22Rv1 (cell line): ENCODE measurements at regions not wholly inside any gene's neighbourhood (a gene's known extent, or its start where the extent isn't known, plus 50 kb on each side); places are given as distances from the start of the nearest gene placed in this dataset.

Source experiments
- H3K27ac ChIP-seq: fragments of 450-650 bp; 2 replicates; pipeline ENCODE4 v1.5.1; 2017
- ZFX ChIP-seq: fragments of 450-650 bp; IDR thresholded peaks from 2 replicates; pipeline ENCODE4 v1.6.1; 2017; ENCODE audit warnings: antibody characterized with exemption, borderline replicate concordance
- TF ChIP-seq, protein P1 (sequence below): fragments of 450-650 bp; IDR thresholded peaks from 2 replicates; pipeline ENCODE4 v1.5.1; 2017; ENCODE audit warnings: mild to moderate bottlenecking

DNA sequence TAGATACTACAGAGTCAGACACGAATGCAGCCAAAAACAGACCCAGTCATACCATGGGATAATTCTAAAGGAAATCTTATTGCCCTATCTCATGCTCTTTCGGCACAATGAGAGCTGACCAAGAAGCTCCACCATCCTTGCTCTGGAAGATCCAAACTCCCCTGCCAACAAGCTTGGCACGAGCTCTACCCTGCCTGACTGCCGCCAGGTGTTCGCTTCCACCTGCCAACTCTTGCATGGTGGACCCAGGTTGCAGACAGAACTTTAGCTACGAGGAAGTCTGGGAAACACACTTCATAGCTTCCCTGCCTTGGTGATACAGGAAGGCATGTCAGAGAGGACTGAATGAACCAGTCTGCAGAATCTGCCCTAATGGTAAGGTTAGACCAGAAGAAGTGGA is 355.0 kb downstream of the DRD1 start:
- H3K27ac ChIP-seq: no peak overlapping the region
- TF ChIP-seq ZFX: no peak
- TF ChIP-seq, protein P1, sequence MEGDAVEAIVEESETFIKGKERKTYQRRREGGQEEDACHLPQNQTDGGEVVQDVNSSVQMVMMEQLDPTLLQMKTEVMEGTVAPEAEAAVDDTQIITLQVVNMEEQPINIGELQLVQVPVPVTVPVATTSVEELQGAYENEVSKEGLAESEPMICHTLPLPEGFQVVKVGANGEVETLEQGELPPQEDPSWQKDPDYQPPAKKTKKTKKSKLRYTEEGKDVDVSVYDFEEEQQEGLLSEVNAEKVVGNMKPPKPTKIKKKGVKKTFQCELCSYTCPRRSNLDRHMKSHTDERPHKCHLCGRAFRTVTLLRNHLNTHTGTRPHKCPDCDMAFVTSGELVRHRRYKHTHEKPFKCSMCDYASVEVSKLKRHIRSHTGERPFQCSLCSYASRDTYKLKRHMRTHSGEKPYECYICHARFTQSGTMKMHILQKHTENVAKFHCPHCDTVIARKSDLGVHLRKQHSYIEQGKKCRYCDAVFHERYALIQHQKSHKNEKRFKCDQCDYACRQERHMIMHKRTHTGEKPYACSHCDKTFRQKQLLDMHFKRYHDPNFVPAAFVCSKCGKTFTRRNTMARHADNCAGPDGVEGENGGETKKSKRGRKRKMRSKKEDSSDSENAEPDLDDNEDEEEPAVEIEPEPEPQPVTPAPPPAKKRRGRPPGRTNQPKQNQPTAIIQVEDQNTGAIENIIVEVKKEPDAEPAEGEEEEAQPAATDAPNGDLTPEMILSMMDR: no peak

DNA sequence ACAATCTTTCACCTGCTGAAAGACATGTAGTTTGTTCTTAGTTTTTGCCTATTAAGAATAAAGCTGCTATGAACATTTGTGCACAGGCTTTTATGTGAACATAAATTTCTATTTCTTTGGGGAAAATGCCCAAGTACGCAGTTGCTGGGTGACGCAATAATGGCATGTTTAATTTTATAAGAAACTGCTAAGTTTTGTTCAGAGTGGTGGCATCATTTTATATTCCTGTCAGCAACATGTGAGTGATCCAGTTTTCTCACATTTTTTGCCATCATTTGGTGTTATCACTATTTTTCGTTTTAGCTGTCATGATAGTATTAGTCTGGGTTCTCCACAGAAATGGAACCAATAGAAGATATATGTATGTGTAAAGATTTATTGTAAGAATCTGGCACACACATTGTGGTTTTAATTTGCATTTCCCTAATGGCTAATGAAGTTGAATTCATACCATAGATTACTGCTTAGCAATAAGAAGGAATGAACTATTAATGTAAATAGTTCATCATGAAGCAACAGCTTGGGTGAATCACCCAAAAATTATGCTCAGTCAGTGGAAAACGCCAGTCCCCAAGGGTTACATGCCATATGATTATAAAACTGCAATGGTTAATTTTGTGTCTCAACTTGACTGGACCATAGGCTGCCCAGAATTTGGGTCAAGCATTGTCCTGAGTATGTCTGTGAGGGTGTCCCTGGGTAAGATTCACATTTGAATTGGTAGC is 358.6 kb downstream of the MSX2 start:
- H3K27ac ChIP-seq: no peak overlapping the region
- TF ChIP-seq, protein P1: no peak
- no peak for TF ChIP-seq ZFX

DNA sequence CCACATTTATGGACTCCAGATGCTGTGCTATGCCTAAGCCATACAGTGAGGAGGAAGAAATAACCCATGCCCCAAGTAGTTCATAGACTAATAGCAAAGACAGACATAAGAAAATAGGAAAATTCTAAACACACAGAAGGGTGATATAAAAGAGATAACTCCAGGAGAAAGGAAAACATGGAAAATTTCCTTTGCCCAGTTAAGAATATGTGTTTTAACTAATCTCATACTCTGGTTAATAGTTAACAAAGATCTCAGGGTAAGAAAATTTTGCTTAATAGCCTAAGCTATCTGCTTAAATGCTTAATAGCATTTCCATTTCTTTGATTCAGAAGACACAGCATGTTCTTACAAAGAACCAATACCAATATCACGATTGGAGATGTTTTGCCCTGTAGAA is 358.0 kb downstream of the MSX2 start:
- no peak overlapping the region for H3K27ac ChIP-seq
- TF ChIP-seq, protein P1: no peak

DNA sequence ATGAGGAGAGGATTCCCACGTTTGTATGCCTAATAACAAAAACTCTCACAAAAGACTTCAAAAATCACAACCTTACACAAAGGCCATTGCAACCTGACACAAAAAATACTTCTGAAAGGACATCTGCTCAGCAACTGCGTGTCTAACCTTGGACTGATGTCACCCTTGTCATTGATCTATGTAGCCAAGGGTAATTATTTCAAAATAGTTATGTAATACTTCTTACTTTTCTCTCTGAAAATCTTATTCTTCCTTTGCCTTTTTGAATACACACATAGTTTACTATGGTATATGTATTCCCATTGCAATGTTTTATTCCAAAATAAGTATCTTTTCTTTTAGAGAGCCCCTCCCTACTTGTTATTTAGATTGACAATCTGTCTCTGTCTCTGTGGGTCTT is 355.3 kb downstream of the MSX2 start:
- H3K27ac ChIP-seq: no peak overlapping the region
- TF ChIP-seq, protein P1: no peak

DNA sequence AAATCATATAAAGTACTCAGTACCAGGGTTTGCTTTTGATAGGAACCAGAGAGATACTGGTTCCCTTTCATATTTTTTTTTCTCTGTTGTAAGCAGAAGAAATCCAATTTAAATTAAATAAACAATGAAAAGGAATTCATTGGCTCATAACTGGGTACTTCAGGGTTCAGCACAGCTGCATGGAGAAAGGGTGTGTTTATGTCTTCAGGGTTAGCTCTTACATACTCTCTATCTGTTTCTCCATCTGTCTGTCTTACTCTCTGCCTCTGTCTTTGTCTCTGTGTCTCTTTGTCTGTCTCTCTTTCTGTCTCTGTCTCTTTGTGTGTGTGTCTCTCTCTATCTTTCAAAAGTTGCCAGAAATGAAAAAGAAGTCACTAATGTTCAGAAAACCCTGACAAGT is 345.9 kb downstream of the MSX2 start:
- TF ChIP-seq ZFX: no peak
- TF ChIP-seq, protein P1: no peak
- H3K27ac ChIP-seq: no peak overlapping the region

DNA sequence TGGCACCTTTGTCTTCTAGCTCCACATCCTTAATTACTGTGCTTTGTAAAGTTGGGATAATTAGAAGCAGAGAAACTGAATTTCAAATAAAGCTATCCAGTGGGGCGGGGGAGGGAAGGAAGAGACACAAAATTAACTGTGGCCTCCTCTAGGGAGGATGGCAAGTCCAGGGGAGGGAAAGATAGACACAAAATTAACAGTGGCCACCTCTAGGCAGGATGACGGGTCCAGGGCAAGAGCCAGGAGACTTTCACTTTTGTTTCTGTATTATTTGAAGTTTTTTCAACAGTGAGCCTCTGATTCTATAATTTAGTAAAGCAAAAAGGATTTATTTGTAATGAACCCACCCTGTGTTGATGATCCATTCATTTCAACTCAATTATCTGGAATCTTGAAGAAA is 335.9 kb downstream of the MSX2 start:
- TF ChIP-seq ZFX: no peak
- TF ChIP-seq, protein P1: no peak
- no peak overlapping the region for H3K27ac ChIP-seq

DNA sequence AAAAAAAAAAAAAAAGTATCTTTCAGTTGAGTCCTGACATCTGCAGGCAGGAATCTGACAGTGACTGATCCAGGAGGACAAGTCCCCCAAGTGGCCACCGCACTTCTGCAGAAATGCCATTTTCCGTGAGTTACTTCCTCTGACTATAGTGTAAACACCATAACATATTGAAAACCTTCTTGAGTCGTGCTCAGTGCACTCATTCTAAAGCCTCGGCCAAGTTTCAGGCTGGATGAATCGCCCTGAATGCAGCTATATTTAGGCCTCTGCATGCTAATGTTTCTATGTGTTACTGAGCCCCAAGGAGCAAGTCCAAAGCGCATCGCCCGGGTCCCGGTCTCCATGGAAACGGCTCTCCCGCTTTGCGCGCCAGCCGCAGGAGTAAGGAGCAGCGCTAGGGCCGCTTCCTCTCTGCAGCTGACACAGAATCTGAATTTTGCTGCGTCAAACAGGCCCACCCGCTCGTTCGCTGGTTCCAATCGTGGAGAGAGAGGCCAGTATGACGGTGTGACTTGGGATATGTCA is 335.4 kb downstream of the MSX2 start:
- TF ChIP-seq, protein P1: no peak
- TF ChIP-seq ZFX: no peak
- H3K27ac ChIP-seq: no peak overlapping the region
